ENCODE measurements at regions not wholly inside any gene's neighbourhood (a gene's known extent, or its start where the extent isn't known, plus 50 kb on each side); places are given as distances from the start of the nearest gene placed in this dataset.

DNA sequence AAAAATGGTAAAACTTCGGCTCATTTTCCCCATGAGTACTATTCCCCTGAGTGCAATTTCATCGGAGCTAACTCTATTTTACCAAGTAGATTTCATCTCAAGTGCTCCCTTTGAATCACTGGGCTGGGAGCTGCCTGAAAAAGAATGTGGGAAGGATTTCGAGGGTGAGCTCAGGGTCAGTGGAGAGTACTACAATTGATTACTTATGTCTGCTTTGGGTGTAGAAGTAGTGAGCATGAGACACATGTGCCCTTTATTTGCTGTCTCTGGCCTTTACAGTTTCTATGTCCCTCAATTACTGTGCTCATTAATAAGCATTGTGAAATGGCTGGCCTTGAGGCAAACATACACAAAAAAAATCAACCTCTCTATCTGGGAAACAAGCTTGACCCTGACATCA is 172.7 kb upstream of the RFX3 start:
- 48 to 72% methylated on average over 3 of the region's 3 CpGs for WGBS, 2 donors
- Histone ChIP-seq H3K4me3 (no peak overlapping the region), H3K27ac (no peak overlapping the region), H3K36me3 (replicated peaks in 1 of 2; ENCODE audit: insufficient read depth in 1 of 2, low read depth in 2 of 2) (no peaks in the 10 kb centered on the region), H3K9me3 (no peaks in the 10 kb centered on the region), H3K27me3 (no peaks in the 10 kb centered on the region), H3K4me1 (no peaks in the 10 kb centered on the region)
- ATAC-seq, result no peak
- DNase-seq, result no peak
- intact Hi-C loops (cut with DNase I), result no loop called here
- TF ChIP-seq, protein P1, sequence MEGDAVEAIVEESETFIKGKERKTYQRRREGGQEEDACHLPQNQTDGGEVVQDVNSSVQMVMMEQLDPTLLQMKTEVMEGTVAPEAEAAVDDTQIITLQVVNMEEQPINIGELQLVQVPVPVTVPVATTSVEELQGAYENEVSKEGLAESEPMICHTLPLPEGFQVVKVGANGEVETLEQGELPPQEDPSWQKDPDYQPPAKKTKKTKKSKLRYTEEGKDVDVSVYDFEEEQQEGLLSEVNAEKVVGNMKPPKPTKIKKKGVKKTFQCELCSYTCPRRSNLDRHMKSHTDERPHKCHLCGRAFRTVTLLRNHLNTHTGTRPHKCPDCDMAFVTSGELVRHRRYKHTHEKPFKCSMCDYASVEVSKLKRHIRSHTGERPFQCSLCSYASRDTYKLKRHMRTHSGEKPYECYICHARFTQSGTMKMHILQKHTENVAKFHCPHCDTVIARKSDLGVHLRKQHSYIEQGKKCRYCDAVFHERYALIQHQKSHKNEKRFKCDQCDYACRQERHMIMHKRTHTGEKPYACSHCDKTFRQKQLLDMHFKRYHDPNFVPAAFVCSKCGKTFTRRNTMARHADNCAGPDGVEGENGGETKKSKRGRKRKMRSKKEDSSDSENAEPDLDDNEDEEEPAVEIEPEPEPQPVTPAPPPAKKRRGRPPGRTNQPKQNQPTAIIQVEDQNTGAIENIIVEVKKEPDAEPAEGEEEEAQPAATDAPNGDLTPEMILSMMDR (IDR thresholded peaks at IDR 0.05), result no peak
- no peak for TF ChIP-seq POLR2A (IDR thresholded peaks at IDR 0.05)

DNA sequence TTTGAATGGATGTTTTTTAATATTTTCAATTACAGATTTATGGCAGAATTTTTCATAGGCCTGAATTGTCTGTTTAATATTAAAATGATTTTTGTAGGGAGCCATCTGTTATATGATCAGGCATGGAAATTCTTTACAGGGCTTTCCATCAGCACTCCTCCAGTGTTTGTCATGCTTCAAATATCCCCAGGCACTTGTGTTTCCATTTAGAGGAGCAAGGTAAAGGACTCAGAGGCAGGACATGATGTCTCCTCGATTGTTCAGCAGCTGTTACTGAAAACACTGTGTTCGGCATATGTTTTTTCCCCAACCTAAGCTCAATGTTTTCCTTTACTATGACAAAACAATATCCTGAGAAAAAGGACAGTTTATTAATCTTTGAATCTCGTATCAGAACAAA is 172.3 kb upstream of the RFX3 start:
- H3K36me3 ChIP-seq (replicated peaks in 1 of 2; ENCODE audit: insufficient read depth in 1 of 2, low read depth in 2 of 2), result no peaks in the 10 kb centered on the region
- TF ChIP-seq, protein P1 (IDR thresholded peaks at IDR 0.05), result no peak
- TF ChIP-seq POLR2A (IDR thresholded peaks at IDR 0.05), result no peak

DNA sequence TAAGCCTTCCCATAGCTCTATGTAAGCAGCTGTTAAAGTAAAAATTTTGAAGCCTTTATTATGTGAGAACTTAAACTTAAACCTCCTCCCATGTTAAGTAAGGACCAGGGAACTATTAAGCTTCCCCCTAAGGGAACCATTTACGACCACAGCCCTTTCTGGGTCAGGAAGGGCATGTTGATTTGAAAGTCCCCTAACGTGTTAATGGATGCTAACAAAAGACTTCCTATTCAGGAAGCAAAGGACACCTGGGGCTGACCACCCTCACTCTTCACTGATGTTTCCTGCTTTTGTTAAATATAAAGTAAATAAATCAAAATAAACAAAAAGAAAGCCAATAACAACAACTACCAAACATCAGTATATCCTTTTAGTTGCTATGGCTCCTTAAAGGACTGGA is 170.6 kb upstream of the RFX3 start:
- TF ChIP-seq POLR2A (IDR thresholded peaks at IDR 0.05), result no peak
- TF ChIP-seq, protein P1 (IDR thresholded peaks at IDR 0.05), result no peak
- H3K9me3 ChIP-seq, result no peaks in the 10 kb centered on the region
- H3K4me1 ChIP-seq, result no peaks in the 10 kb centered on the region
- intact Hi-C loops (cut with DNase I), result no loop called here
- no peaks in the 10 kb centered on the region for H3K36me3 ChIP-seq (replicated peaks in 1 of 2; ENCODE audit: insufficient read depth in 1 of 2, low read depth in 2 of 2)
- DNase-seq (no peak), ATAC-seq (no peak)
- no peak overlapping the region for H3K27ac ChIP-seq
- WGBS, 2 donors, result 37 to 51% methylated on average over 2 of the region's 2 CpGs
- no peak overlapping the region for H3K4me3 ChIP-seq
- H3K27me3 ChIP-seq, result no peaks in the 10 kb centered on the region

More for the DNA sequence above, 172.3 kb upstream of the RFX3 start:
- no peaks in the 10 kb centered on the region for H3K4me1 ChIP-seq
- 61 to 76% methylated on average over 3 of the region's 3 CpGs for WGBS, 2 donors
- DNase-seq (no peak), ATAC-seq (no peak)
- H3K27me3 ChIP-seq, result no peaks in the 10 kb centered on the region
- H3K27ac ChIP-seq, result no peak overlapping the region
- no peak overlapping the region for H3K4me3 ChIP-seq
- intact Hi-C loops (cut with DNase I), result no loop called here
- no peaks in the 10 kb centered on the region for H3K9me3 ChIP-seq

DNA sequence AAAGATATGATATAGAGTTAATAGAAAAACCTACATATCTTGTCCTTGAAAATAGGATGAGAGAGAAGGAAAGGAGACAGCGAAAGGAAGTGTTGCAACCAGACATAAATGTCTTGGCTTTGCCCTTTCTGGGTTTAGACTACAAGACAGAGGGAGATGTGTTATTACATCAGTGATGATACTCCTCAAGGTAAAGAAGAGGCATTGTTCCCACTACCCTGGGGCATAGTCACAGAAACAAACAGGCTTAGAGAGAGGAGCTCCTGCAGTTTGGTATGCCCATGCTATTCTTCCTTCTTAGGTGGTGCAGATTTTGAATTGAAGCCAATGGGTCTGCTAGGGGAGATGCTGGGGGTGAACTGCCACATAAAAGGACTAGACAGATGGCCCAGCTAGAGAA is 166.8 kb upstream of the RFX3 start:
- TF ChIP-seq POLR2A (IDR thresholded peaks at IDR 0.05), result no peak
- TF ChIP-seq, protein P1 (IDR thresholded peaks at IDR 0.05), result no peak
- intact Hi-C loops (cut with DNase I), result no loop called here
- H3K27me3 ChIP-seq, result no peaks in the 10 kb centered on the region
- no peak overlapping the region for H3K27ac ChIP-seq
- H3K4me1 ChIP-seq, result no peaks in the 10 kb centered on the region
- H3K9me3 ChIP-seq, result no peaks in the 10 kb centered on the region
- no peaks in the 10 kb centered on the region for H3K36me3 ChIP-seq (replicated peaks in 1 of 2; ENCODE audit: insufficient read depth in 1 of 2, low read depth in 2 of 2)
- DNase-seq, result no peak
- no peak for ATAC-seq
- no peak overlapping the region for H3K4me3 ChIP-seq
- 82 to 93% methylated on average over 1 of the region's 1 CpG for WGBS, 2 donors

DNA sequence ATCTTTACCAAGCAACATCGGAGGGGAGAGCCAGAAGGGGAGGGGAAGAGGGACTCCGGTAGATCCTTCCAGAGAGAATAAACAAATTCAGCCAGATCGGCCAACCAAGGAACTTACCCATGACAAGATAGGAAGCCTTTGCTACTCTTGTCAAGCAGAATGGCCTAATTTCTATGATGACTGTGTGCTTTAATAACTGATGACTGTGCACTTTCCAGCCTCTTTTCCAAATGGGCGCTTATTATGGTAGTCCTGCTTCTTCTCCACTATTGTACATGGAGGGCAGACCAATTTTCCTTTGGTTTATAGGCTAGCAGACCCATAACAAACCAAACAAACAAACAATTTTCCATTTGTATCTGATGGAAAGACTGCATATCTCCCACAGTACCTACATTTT is 163.8 kb upstream of the RFX3 start:
- no peak overlapping the region for H3K27ac ChIP-seq
- DNase-seq (no peak), ATAC-seq (no peak)
- H3K4me1 ChIP-seq, result no peaks in the 10 kb centered on the region
- no peak overlapping the region for H3K4me3 ChIP-seq
- 72 to 77% methylated on average over 4 of the region's 4 CpGs for WGBS, 2 donors
- H3K36me3 ChIP-seq (replicated peaks in 1 of 2; ENCODE audit: insufficient read depth in 1 of 2, low read depth in 2 of 2), result no peaks in the 10 kb centered on the region
- no peaks in the 10 kb centered on the region for H3K27me3 ChIP-seq
- TF ChIP-seq, protein P1 (IDR thresholded peaks at IDR 0.05), result no peak
- TF ChIP-seq POLR2A (IDR thresholded peaks at IDR 0.05), result no peak
- H3K9me3 ChIP-seq, result no peaks in the 10 kb centered on the region
- intact Hi-C loops (cut with DNase I), result no loop called here
